Neuronal stem cell (in vitro differentiated cells): ENCODE measurements at regions not wholly inside any gene's neighbourhood (a gene's known extent, or its start where the extent isn't known, plus 50 kb on each side); places are given as distances from the start of the nearest gene placed in this dataset.

Experiments used
- DNase-seq: peaks from one replicate; pipeline ENCODE4 v3.0.0-alpha.2; 2013; ENCODE audit warnings: low spot score
- H2AFZ ChIP-seq: one replicate; pipeline ENCODE4 v1.6.1; 2013; ENCODE audit warnings: mild to moderate bottlenecking, low read length, inconsistent platforms
- H2AK5ac ChIP-seq: 2 replicates; pipeline ENCODE4 v1.6.1; 2013; ENCODE audit warnings: low read depth, mild to moderate bottlenecking, inconsistent platforms, low read length, moderate library complexity, mixed read lengths
- H2BK120ac ChIP-seq: 2 replicates; pipeline ENCODE4 v1.6.1; 2013; ENCODE audit warnings: low read depth, mild to moderate bottlenecking, inconsistent platforms, low read length, moderate library complexity, mixed read lengths
- H2BK12ac ChIP-seq: one replicate; pipeline ENCODE4 v1.6.1; 2013; ENCODE audit warnings: low read length, inconsistent platforms
- H2BK15ac ChIP-seq: 2 replicates; pipeline ENCODE4 v1.6.1; 2013; ENCODE audit warnings: mild to moderate bottlenecking, low read length, inconsistent platforms, mixed read lengths
- H2BK5ac ChIP-seq: one replicate; pipeline ENCODE4 v1.6.1; 2013; ENCODE audit warnings: inconsistent platforms, mild to moderate bottlenecking, low read length, moderate library complexity
- H3K14ac ChIP-seq: one replicate; pipeline ENCODE4 v1.6.1; 2013; ENCODE audit warnings: low read length, inconsistent platforms
- H3K18ac ChIP-seq: 2 replicates; pipeline ENCODE4 v1.6.1; 2013; ENCODE audit warnings: low read length, inconsistent platforms
- H3K23ac ChIP-seq: 2 replicates; pipeline ENCODE4 v1.6.1; 2013; ENCODE audit warnings: low read depth, mild to moderate bottlenecking, mixed read lengths, low read length, inconsistent platforms; ENCODE audit not compliant: poor library complexity
- H3K27ac ChIP-seq: replicated peaks from 3 replicates; pipeline ENCODE4 v1.5.1; 2013; ENCODE audit warnings: low read length, inconsistent platforms
- H3K27me3 ChIP-seq, 3 experiments: 2 replicates each; pipeline ENCODE4 v1.6.1; 2013; ENCODE audit warnings: low read length in 3 of 3, mild to moderate bottlenecking in 2 of 3, inconsistent platforms in 1 of 3, low read depth in 1 of 3, mixed read lengths in 1 of 3, moderate library complexity in 1 of 3; ENCODE audit not compliant: control insufficient read depth in 3 of 3, insufficient read depth in 3 of 3
- H3K36me3 ChIP-seq, 2 donors: replicated peaks in 1 of 2; 2 replicates each; pipeline ENCODE4 v1.6.1; 2013; ENCODE audit warnings: low read length in 2 of 2; ENCODE audit not compliant: control insufficient read depth in 2 of 2, insufficient read depth in 2 of 2
- H3K4ac ChIP-seq: 2 replicates; pipeline ENCODE4 v1.6.1; 2013; ENCODE audit warnings: inconsistent platforms, mild to moderate bottlenecking, low read length, moderate library complexity
- H3K4me1 ChIP-seq, 2 donors: 1 replicate in 1 of 2; 2 replicates in 1 of 2; pipeline ENCODE4 v1.6.1; 2013; ENCODE audit warnings: low read length in 2 of 2, low read depth in 1 of 2; ENCODE audit not compliant: control insufficient read depth in 2 of 2, insufficient read depth in 1 of 2
- H3K4me2 ChIP-seq: one replicate; pipeline ENCODE4 v1.6.1; 2013; ENCODE audit warnings: mild to moderate bottlenecking, low read length, inconsistent platforms; ENCODE audit not compliant: insufficient read depth, poor library complexity, severe bottlenecking
- H3K4me3 ChIP-seq, 2 donors: 2 replicates each; pipeline ENCODE4 v1.5.1; 2013; ENCODE audit warnings: low read length in 2 of 2, mild to moderate bottlenecking in 2 of 2, inconsistent platforms in 1 of 2, moderate library complexity in 1 of 2
- H3K79me1 ChIP-seq: one replicate; pipeline ENCODE4 v1.6.1; 2013; ENCODE audit warnings: low read depth, mild to moderate bottlenecking, inconsistent platforms, low read length, moderate library complexity
- H3K9ac ChIP-seq: one replicate; pipeline ENCODE4 v1.6.1; 2013; ENCODE audit warnings: mild to moderate bottlenecking, low read depth, low read length, inconsistent platforms; ENCODE audit not compliant: poor library complexity
- H3K9me3 ChIP-seq, 2 donors: replicated peaks in 1 of 2; 2 replicates each; pipeline versions ENCODE3 to v1.6.1; 2013; ENCODE audit warnings: low read length in 2 of 2, mild to moderate bottlenecking in 2 of 2, inconsistent platforms in 1 of 2, low read depth in 1 of 2, mixed read lengths in 1 of 2, moderate library complexity in 1 of 2; ENCODE audit not compliant: control insufficient read depth in 2 of 2, insufficient read depth in 1 of 2
- H4K8ac ChIP-seq: one replicate; pipeline ENCODE4 v1.6.1; 2013; ENCODE audit warnings: low read depth, mild to moderate bottlenecking, inconsistent platforms, low read length, moderate library complexity
- H4K91ac ChIP-seq: one replicate; pipeline ENCODE4 v1.6.1; 2013; ENCODE audit warnings: low read length, low read depth, mild to moderate bottlenecking, inconsistent platforms; ENCODE audit not compliant: poor library complexity
- WGBS, 2 donors: extraction: QIAGEN DNeasy Blood & Tissue Kit; methylation state at CpG; one replicate each; pipeline ENCODE4 v1.1.7; 2013; ENCODE audit warnings: missing lambda C conversion rate in 2 of 2, mixed read lengths in 1 of 2; ENCODE audit not compliant: insufficient read length in 2 of 2, insufficient replicate concordance in 1 of 2; ENCODE audit errors: extremely low coverage in 2 of 2; 5-methylcytosine and 5-hydroxymethylcytosine counted together

GRCh38 chr11:29634744-29635143 lies 382.1 kb downstream of the KCNA4 start:
- Histone ChIP-seq H3K4ac (no peak overlapping the region), H4K8ac (no peak overlapping the region), H4K91ac (no peak overlapping the region), H2AFZ (no peak overlapping the region), H3K79me1 (no peaks in the 10 kb centered on the region), H3K14ac (no peak overlapping the region), H3K27me3 (no peaks in the 10 kb centered on the region), H2BK15ac (no peak overlapping the region), H3K27ac (no peak overlapping the region), H2BK120ac (no peak overlapping the region), H2BK5ac (no peak overlapping the region), H3K9ac (no peak overlapping the region), H3K23ac (no peak overlapping the region), H3K18ac (no peak overlapping the region), H2BK12ac (no peak overlapping the region), H2AK5ac (no peak overlapping the region), H3K4me2 (no peak overlapping the region), H3K4me1 (no peaks in the 10 kb centered on the region), H3K4me3 (no peak overlapping the region), H3K9me3 (no peaks in the 10 kb centered on the region), H3K36me3 (no peaks in the 10 kb centered on the region)
- DNase-seq = no peak
- WGBS, 2 donors = no CpG with 5 or more reads among the region's 3 CpGs

GRCh38 chr11:29634244-29634643 lies 382.6 kb downstream of the KCNA4 start:
- no peak overlapping the region for H2BK120ac ChIP-seq
- H3K4me3 ChIP-seq = no peak overlapping the region
- DNase-seq = no peak
- no peak overlapping the region for H3K23ac ChIP-seq
- no peaks in the 10 kb centered on the region for H3K36me3 ChIP-seq
- H3K27me3 ChIP-seq = no peaks in the 10 kb centered on the region
- H2BK5ac ChIP-seq = no peak overlapping the region
- H3K4me2 ChIP-seq = no peak overlapping the region
- H3K9me3 ChIP-seq = no peaks in the 10 kb centered on the region
- no peak overlapping the region for H3K4ac ChIP-seq
- H4K8ac ChIP-seq = no peak overlapping the region
- H2BK12ac ChIP-seq = no peak overlapping the region
- no peaks in the 10 kb centered on the region for H3K79me1 ChIP-seq
- H3K18ac ChIP-seq = no peak overlapping the region
- no peak overlapping the region for H4K91ac ChIP-seq
- H3K27ac ChIP-seq = no peak overlapping the region
- no peak overlapping the region for H3K14ac ChIP-seq
- no peak overlapping the region for H2AFZ ChIP-seq
- no peak overlapping the region for H2AK5ac ChIP-seq
- H3K9ac ChIP-seq = no peak overlapping the region
- no peak overlapping the region for H2BK15ac ChIP-seq
- no peaks in the 10 kb centered on the region for H3K4me1 ChIP-seq

- no CpG with 5 or more reads among the region's 3 CpGs for WGBS, 2 donors
Measured at GRCh38 chr11:29629286-29629685, 387.5 kb downstream of the KCNA4 start.

DNA sequence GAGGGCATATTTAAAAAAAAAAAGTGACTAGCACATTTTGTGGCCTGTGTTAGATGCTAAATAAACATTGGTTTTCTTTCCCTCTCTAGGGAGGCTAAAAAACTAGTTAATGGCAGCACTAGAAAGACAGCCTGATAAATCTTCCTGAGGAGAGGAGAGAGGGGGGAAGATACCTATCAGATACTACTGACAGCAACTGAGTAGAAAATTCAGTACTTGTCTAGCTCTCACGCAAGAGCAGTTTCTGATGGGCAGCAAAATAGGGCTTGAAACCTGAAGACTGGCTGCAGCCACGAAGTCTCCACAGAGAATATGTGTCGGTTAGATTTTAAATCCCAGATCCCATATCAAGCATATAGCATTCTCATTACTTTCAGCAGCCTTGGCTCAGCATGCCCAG lies 388.2 kb downstream of the KCNA4 start:
- Histone ChIP-seq H3K9me3 (no peaks in the 10 kb centered on the region), H3K79me1 (no peaks in the 10 kb centered on the region), H3K4me3 (no peak overlapping the region), H3K4ac (no peak overlapping the region), H2BK120ac (no peak overlapping the region), H3K27ac (no peak overlapping the region), H2BK15ac (no peak overlapping the region), H2BK5ac (no peak overlapping the region), H2BK12ac (no peak overlapping the region), H3K36me3 (no peaks in the 10 kb centered on the region), H2AK5ac (no peak overlapping the region), H2AFZ (no peak overlapping the region), H3K4me1 (peaks cover 0 to 1% of the 10 kb centered on the region in 2 donors), H3K14ac (no peak overlapping the region), H3K18ac (no peak overlapping the region), H3K23ac (no peak overlapping the region), H4K8ac (no peak overlapping the region), H3K27me3 (no peaks in the 10 kb centered on the region), H4K91ac (no peak overlapping the region), H3K4me2 (no peak overlapping the region), H3K9ac (no peak overlapping the region)
- no CpG with 5 or more reads among the region's 3 CpGs for WGBS, 2 donors
- no peak for DNase-seq

More at GRCh38 chr11:29629286-29629685, 387.5 kb downstream of the KCNA4 start:
- no peak overlapping the region for H3K18ac ChIP-seq
- no peaks in the 10 kb centered on the region for H3K79me1 ChIP-seq
- no peak overlapping the region for H2BK5ac ChIP-seq
- H4K8ac ChIP-seq = no peak overlapping the region
- H3K4ac ChIP-seq = no peak overlapping the region
- H2BK120ac ChIP-seq = no peak overlapping the region
- no peak overlapping the region for H2AK5ac ChIP-seq
- H3K9me3 ChIP-seq = no peaks in the 10 kb centered on the region
- H2AFZ ChIP-seq = no peak overlapping the region
- no peak overlapping the region for H3K23ac ChIP-seq
- H4K91ac ChIP-seq = no peak overlapping the region
- H3K36me3 ChIP-seq = no peaks in the 10 kb centered on the region
- H3K4me1 ChIP-seq = peaks cover 0 to 1% of the 10 kb centered on the region in 2 donors
- H3K4me3 ChIP-seq = no peak overlapping the region
- no peak for DNase-seq
- no peak overlapping the region for H3K27ac ChIP-seq
- H3K14ac ChIP-seq = no peak overlapping the region
- no peak overlapping the region for H2BK12ac ChIP-seq
- H3K27me3 ChIP-seq = no peaks in the 10 kb centered on the region
- no peak overlapping the region for H2BK15ac ChIP-seq
- H3K9ac ChIP-seq = no peak overlapping the region
- no peak overlapping the region for H3K4me2 ChIP-seq
